ENCODE measurements at regions not wholly inside any gene's neighbourhood (a gene's known extent, or its start where the extent isn't known, plus 50 kb on each side); places are given as distances from the start of the nearest gene placed in this dataset.
"Not testable (repeated sequence)": the region's sequence is repeated elsewhere in the genome, so short reads cannot be mapped to it uniquely, and the experiment has no call there.

DNA sequence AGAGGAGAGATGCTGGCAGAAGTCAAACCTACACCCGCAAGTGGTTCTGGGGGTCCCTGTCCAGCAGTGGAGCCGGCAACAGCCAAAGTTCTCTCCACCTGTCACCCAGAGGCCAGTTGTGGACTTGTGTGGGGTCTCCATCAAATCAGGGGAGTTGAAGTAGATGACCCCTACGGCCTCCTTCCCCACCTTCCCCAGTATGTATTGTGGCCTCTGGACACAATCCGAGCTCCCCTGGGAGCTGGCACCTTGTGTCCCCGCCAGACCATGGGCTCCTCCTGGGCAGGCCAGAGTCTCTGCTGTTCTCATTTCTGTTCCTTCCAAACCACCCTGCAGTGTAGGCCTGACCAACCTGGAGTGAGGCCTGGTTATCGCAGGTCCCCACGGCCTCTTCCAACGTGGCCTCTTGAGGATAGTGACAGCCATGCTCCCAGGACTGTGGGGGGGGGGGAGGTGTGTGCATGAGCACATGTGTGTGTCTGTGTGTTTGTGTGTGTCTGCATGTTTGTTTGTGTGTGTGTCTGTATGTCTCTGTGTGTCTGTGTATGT, 246.4 kb downstream of the MATN1 start:
- no peak for DNase-seq

DNA sequence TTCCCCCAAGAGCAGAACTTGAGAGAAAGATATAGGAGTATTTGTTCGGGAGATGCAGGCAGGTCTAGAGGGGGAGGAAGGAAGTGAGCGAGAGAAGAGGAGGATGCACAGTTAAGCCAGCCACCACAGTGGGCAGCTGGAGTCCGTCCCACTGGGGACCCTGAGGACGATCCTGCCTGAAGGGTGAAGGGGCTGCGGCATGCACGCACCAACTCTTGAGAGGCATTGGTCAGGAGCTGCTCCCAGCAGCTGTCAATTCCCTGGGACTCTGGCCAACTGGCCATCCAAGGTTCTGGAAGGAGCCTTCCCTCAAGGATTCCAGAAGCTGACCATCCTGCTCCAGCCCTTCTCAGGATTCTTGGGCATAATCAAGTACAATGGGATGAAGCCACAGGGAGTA, 246.9 kb downstream of the MATN1 start:
- no peak for DNase-seq

DNA sequence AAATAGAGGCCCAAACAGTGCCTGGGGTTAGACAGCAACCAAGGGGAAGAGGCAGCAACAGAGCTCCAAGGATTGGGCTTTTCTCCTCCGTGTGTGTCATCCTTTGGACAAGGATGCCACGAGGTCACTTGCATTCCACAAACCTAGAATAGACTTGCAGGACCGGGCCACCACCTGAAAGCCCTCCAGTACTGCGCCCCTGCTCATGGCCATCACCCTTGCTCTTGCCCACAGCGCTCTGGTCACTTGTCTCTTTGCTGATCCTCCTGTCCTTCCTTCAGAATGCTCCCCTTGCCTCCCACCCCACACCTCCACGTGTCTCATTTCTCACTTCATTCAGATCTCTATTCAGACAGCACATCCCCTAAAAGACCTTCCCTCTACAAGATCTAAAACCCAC, 247.4 kb downstream of the MATN1 start:
- DNase-seq, result no peak

GRCh38 chr1:30475201-30475600, 248.2 kb downstream of the MATN1 start:
- DNase-seq, result no peak

DNA sequence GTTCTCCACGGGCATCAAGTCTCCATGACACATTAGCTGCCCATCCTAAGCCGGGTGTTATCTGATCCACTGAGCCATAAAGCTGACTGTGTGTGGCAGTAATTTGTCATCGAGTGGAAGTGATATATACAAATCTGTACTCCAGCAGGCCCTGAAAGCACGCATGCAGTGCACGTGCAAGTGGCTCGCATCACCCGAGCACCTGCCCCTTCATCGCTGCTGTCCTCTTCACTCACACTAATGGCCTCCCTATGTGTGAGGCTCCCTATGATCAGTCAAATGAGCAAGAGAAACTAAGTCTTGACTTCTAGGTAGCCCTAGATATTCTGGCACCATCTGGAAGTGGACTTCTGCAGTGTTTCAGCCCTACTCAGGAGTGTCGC, 248.6 kb downstream of the MATN1 start:
- no peak for DNase-seq

DNA sequence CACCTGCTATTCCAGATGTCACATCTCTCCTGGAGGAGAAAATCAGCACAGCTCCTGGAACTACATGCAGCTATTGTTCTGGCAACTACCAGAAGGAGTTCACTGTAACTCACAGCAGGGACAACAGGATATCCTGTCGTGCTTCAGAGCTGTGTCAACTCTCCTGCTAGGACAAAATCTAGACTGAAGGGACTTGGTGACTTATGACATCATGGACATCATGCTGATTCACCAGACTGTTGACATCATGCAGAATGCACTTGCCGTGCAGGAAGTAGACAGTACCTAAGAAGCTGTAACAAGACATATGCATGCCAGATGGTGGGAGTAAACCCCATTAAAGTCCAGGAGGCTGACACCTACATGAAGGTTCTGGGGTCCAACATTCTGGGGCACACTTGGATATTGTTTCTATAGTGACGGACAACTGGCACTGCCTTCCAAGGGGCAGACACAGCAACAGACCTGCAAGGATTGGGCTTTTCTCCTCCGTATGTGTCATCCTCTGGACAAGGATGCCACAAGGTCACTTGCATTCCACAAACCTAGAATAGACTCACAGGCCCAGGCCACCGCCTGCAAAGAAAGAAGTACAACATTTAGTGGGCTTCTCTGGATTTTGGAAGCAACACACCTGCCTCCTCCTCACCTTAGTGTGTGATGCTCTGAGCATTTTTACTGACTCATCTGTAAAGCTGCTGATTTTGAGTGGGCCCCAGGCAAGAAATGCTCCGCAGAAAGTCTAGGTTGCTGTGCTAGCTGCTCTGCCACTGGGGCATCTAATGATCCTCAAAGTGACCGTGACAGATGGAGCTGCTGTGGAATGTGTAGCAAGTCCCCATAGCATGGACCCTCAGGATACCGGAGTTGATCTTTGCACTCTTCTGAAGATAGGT, 249.2 kb downstream of the MATN1 start:
- peak; percentile 32 for DNase-seq

- DNase-seq, result no peak
Observed at GRCh38 chr1:30472526-30472925, 250.9 kb downstream of the MATN1 start.

DNA sequence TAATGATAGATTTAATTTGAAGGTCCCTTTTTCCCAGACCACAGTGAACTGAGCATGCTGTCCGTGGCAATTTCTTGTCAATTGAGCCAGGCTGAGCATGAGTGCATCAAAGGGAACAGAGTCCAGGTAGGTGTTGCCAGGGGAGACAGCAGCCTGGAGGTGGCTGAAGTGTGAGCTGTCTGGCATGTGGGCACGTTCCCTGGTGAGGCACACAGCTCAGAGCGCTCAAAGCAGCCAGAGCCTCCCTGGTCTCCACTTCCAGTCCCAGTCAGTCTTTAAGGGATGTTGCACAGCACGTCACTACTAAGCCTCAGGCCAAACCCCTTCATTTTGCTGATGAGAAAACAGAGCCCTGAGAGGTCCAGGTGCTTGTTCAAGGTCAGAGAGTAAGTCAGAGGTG, 251.4 kb downstream of the MATN1 start:
- no peak for DNase-seq

DNA sequence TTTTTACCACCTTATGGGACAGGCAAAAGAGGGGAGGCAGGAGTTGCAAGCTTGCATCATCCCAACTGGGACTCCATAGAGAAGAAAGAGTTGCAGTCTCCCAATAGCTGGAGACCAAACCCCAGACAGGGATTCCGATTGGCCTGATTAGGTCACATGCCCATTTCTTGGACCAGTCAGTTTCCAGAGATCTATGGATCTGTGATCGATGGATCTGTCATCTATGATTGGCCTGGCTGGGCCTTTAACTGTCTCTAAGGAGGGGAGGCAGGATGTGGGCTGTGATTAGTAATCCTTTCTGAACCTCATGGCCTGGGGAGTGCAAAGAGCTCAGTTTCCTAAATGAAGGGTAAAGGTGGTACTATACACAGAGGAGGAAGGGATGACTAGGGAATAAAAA, 252.1 kb downstream of the MATN1 start:
- DNase-seq, result no peak

GRCh38 chr1:30469426-30469825, 254.0 kb downstream of the MATN1 start:
- DNase-seq, result no peak

- DNase-seq, result no peak
Observed at GRCh38 chr1:30467101-30467500, 256.3 kb downstream of the MATN1 start.

GRCh38 chr1:30466610-30467009, 256.8 kb downstream of the MATN1 start:
- DNase-seq, result no peak

DNA sequence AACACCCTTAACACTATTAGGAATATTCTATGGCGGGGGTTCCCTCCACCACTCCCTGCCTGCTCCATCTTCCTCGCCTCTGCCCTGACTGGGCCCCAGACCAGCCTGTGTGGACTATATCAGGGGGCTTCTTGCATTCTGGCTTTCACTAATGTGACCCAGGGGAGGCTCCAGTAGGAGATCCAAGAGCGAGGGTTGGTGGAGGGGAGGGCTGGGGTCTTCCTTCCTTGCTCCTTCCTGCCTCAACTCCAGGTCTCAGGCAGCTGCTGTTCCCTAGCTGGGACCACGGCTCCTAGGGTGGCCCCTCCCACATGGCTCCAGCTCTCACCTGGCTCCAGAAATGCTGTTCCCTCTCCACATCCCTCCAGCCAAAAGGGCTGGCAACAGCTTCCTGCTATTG, 257.4 kb downstream of the MATN1 start:
- DNase-seq, result no peak

DNA sequence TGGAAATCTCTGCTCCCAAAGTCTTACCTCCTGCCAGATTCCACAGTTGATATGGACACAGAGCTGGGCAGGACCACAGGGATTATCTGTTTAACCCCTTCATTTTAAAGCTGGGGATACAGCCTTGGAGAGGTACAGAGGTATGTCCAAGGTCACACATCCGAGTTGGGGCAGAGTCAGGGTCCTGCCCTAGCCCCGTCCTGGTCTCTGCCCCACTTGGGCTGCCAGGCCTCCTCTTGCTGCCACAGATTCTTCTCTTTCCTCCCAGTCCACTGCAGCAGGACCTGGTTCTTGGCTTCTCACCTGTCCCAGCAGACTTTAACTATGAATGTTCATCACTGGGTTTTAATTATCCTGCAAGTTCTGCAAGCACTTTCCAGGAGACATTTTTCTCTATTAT, 258.3 kb downstream of the MATN1 start:
- no peak for DNase-seq

- no peak for DNase-seq
Observed at GRCh38 chr1:30464187-30464617, 259.2 kb downstream of the MATN1 start.

GRCh38 chr1:30462826-30463425, 260.5 kb downstream of the MATN1 start:
- no peak for DNase-seq

- no peak for DNase-seq
Observed at GRCh38 chr1:30462166-30462565, 261.2 kb downstream of the MATN1 start.

DNA sequence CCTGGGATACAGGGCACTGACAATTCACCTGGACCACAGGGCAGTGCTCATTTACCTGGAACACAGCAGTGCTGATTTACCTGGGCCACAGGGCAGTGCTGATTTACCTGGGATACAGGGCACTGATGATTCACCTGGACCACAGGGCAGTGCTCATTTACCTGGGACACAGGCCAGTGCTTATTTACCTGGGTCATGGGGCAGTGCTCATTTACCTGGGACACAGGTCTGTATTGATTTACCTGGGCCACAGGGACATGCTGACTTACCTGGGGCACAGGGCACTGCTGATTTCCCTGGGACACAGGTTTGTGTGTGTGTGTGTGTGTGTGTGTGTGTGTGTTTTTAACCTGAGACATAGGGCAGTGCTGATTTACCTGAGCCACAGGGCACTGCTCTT, 261.7 kb downstream of the MATN1 start:
- no peak for DNase-seq

DNA sequence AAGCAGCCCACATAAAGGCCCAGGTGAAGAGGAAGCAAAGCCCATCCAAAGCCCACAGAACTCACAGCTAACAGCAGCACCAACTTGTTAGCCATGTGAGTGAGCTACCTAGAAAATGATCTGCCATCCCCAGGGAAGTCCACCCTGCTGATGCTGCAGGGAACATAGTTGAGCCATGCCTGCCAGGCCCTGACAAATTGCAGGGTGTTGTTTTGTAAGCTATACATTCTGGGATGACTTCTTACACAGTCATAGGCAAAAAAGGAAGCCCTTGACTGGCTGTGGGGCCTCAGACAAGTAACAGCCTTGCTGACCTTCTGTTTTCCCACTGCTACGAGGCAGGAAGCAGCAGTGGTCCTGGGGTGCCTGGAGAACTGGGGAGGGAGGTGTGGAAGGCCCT, 262.7 kb downstream of the MATN1 start:
- DNase-seq, result no peak

DNA sequence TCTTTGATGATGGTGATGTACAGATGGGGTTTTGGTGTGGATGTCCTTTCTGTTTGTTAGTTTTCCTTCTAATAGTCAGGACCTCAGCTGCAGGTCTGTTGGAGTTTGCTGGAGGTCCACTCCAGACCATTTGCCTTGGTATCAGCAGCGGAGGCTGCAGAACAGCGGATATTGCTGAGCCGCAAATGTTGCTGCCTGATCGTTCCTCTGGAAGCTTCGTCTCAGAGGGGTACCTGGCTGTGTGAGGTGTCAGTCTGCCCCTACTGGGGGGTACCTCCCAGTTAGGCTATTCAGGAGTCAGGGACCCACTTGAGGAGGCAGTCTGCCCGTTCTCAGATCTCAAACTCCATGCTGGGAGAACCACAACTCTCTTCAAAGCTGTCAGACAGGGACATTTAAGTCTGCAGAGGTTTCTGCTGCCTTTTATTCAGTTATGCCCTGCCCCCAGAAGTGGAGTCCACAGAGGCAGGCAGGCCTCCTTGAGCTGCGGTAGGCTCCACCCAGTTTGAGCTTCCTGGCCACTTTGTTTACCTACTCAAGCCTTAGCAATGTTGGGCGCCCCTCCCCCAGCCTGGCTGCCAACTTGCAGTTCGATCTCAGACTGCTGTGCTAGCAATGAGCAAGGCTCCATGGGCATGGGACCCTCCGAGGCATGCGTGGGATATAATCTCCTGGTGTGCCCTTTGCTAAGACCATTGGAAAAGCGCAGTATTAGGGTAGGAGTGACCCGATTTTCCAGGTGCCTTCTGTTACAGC, 264.5 kb downstream of the MATN1 start:
- DNase-seq, result not testable (repeated sequence)

- no peak for DNase-seq
Observed at GRCh38 chr1:30452925-30453324, 270.5 kb downstream of the MATN1 start.

DNA sequence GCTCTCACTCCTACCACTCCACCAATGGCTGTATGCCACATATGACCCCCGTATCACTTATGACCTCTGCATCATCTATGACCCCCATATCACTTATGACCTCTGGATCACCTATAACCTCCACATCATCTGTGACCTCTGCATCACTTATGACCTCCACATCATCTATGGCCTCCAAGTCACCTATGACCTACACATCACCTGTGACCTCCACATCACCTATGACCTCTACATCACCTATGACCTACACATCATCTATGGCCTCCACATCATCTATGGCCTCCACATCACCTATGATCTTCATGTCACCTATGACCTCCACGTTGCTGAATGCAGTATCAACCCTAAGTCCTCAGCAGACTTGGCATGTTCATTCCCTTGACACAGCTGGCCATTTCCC, 271.2 kb downstream of the MATN1 start:
- DNase-seq, result no peak

DNA sequence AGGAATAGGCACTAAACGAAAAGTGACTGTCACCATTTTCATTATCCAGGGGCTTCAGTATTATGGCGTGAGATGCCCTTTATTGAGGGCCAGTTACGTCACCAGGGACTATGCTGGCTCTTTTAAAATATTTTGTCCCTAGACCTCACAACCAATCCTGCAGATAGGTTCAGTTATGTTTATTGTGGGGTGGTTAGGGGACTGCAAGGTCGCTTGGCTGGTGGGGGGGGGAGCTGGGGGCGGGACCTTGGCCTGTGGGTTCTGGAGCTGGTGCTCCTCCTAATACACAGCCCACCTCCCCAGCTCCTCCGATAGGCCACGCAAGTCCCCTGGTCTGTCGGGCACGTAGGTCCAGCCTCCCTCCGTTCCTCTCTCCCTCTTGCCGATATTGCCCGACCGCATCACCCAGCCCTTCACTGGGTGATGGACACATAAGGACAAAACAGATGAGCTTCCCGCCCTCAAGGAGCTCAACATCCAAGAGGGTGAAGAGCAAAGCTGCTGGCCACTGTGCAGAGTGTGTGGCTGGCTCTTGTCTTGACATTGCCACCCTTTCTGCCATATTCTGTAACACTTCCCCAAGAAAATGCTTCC, 271.8 kb downstream of the MATN1 start:
- DNase-seq, result no peak

Measured in COR-L47 (cell line).